Vagina (tissue), 2 donors: ENCODE measurements at regions not wholly inside any gene's neighbourhood (a gene's known extent, or its start where the extent isn't known, plus 50 kb on each side); places are given as distances from the start of the nearest gene placed in this dataset.

Experiments used
- DNase-seq, 2 donors: peaks; one replicate each; pipeline ENCODE4 v3.0.0-alpha.2; 2017; ENCODE audit errors: extremely low spot score in 2 of 2
- H3K27ac ChIP-seq: fragments of 200-600 bp; sonication (generic); one replicate; pipeline ENCODE4 v1.5.1; 2019
- H3K27me3 ChIP-seq: fragments of 200-600 bp; sonication (generic); one replicate; pipeline ENCODE4 v1.5.1; 2019
- H3K36me3 ChIP-seq, 2 donors: fragments of 200-600 bp; sonication (generic); one replicate each; pipeline ENCODE4 v1.5.1; 2017 to 2019
- H3K4me1 ChIP-seq: fragments of 200-600 bp; sonication (generic); one replicate; pipeline ENCODE4 v1.5.1; 2019
- H3K4me3 ChIP-seq, 2 donors: fragments of 200-600 bp; sonication (generic); 1 replicate in 1 of 2; 2 replicates in 1 of 2; pipeline ENCODE4 v1.5.1; 2016 to 2019
- H3K9me3 ChIP-seq: fragments of 200-600 bp; sonication (generic); one replicate; pipeline ENCODE4 v1.5.1; 2019
- POLR2A ChIP-seq, 2 donors: fragments of 450-650 bp; IDR thresholded peaks; one replicate each; pipeline ENCODE4 v1.6.1; 2017; ENCODE audit warnings: antibody characterized with exemption in 2 of 2, mild to moderate bottlenecking in 2 of 2, moderate library complexity in 2 of 2
- POLR2AphosphoS5 ChIP-seq, 2 donors: sonication (generic); formaldehyde crosslinking; IDR thresholded peaks; one replicate each; pipeline ENCODE4 v1.9.0; 2017; ENCODE audit warnings: antibody characterized with exemption in 2 of 2, mild to moderate bottlenecking in 2 of 2, low read depth in 1 of 2; ENCODE audit not compliant: insufficient read depth in 1 of 2
- intact Hi-C: fragments of 100-400 bp; cut with DNase I; formaldehyde crosslinking; loops from one replicate; pipeline ENCODE4 v1.15.1; 2023
- TF ChIP-seq, protein P1 (sequence below), 3 experiments: fragments of 450-650 bp in 2 of 3; fragments of 200-600 bp in 1 of 3; sonication (generic) in 1 of 3; IDR thresholded peaks; one replicate each; pipeline ENCODE4 v1.5.1; 2017 to 2019; ENCODE audit warnings: antibody characterized with exemption in 3 of 3, mild to moderate bottlenecking in 2 of 3, moderate library complexity in 2 of 3

DNA sequence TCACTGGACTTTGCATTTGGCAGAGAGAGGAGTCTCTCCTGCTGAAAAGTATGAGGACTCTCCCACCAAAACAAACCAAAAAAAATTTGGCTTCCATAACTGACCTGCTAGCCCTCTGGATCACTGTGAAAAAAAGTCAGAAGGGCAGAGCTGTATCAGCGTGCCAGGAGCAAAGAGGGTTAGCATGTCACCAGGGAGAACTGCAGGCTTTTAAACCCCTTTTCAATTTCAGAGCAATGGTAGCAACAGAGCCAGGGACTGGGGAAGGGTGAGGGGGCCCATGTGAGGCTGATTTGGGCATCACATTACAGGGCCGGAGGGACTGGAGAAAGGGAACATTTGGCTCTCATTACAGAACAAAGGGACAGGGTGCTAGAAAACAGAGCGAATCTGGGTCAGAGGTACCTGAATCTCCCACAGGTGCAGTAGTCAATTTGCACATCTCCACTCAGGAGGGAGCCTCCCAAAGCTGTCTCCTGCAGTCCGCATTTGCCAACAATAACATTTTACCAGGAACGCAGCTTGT, 185.7 kb upstream of the EYA4 start:
- Histone ChIP-seq H3K27ac (no peak overlapping the region), H3K27me3 (no peaks in the 10 kb centered on the region), H3K36me3 (no peaks in the 10 kb centered on the region), H3K9me3 (no peaks in the 10 kb centered on the region), H3K4me1 (no peaks in the 10 kb centered on the region), H3K4me3 (no peak overlapping the region)
- no peak for TF ChIP-seq POLR2AphosphoS5 (IDR thresholded peaks at IDR 0.05; ENCODE audit: insufficient read depth in 1 of 2, low read depth in 1 of 2)
- TF ChIP-seq, protein P1, sequence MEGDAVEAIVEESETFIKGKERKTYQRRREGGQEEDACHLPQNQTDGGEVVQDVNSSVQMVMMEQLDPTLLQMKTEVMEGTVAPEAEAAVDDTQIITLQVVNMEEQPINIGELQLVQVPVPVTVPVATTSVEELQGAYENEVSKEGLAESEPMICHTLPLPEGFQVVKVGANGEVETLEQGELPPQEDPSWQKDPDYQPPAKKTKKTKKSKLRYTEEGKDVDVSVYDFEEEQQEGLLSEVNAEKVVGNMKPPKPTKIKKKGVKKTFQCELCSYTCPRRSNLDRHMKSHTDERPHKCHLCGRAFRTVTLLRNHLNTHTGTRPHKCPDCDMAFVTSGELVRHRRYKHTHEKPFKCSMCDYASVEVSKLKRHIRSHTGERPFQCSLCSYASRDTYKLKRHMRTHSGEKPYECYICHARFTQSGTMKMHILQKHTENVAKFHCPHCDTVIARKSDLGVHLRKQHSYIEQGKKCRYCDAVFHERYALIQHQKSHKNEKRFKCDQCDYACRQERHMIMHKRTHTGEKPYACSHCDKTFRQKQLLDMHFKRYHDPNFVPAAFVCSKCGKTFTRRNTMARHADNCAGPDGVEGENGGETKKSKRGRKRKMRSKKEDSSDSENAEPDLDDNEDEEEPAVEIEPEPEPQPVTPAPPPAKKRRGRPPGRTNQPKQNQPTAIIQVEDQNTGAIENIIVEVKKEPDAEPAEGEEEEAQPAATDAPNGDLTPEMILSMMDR (IDR thresholded peaks at IDR 0.05), result no peak
- TF ChIP-seq POLR2A (IDR thresholded peaks at IDR 0.05), result no peak
- intact Hi-C loops, result no loop called here
- DNase-seq, result no peak

DNA sequence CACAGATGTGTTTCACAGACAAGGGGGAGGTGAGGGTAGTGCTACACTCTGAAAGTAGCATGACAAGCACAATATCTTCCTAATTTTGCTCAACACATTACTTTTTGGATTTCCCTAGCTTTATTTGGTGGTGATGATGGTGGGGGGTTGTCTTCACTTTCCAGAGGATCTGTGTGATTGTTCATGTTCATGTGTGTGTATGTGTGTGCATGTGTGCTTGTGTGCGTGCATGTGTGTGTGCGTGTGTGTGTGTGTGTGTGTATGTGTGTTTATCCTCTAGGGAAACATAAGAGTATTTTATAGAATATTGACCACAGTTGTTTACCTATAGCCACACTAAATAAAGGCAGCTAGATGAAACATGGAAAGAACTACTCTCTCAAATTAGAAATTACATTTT, 183.8 kb upstream of the EYA4 start:
- TF ChIP-seq, protein P1 (IDR thresholded peaks at IDR 0.05), result no peak
- TF ChIP-seq POLR2AphosphoS5 (IDR thresholded peaks at IDR 0.05; ENCODE audit: insufficient read depth in 1 of 2, low read depth in 1 of 2) (no peak), POLR2A (IDR thresholded peaks at IDR 0.05) (no peak)
- DNase-seq, result no peak
- no peak overlapping the region for H3K4me3 ChIP-seq
- no peak overlapping the region for H3K27ac ChIP-seq
- no peaks in the 10 kb centered on the region for H3K36me3 ChIP-seq
- no peaks in the 10 kb centered on the region for H3K9me3 ChIP-seq
- H3K4me1 ChIP-seq, result no peaks in the 10 kb centered on the region
- intact Hi-C loops, result no loop called here
- H3K27me3 ChIP-seq, result no peaks in the 10 kb centered on the region

GRCh38 chr6:133062077-133062476, 179.1 kb upstream of the EYA4 start:
- intact Hi-C loops, result no loop called here
- no peaks in the 10 kb centered on the region for H3K27me3 ChIP-seq
- TF ChIP-seq, protein P1 (IDR thresholded peaks at IDR 0.05), result no peak
- TF ChIP-seq POLR2AphosphoS5 (IDR thresholded peaks at IDR 0.05; ENCODE audit: insufficient read depth in 1 of 2, low read depth in 1 of 2), result peak in 1 of 2 donors; percentile 64
- no peak overlapping the region for H3K4me3 ChIP-seq
- no peaks in the 10 kb centered on the region for H3K4me1 ChIP-seq
- DNase-seq, result no peak
- no peaks in the 10 kb centered on the region for H3K36me3 ChIP-seq
- H3K9me3 ChIP-seq, result no peaks in the 10 kb centered on the region
- no peak overlapping the region for H3K27ac ChIP-seq

GRCh38 chr6:133062696-133063306, 178.4 kb upstream of the EYA4 start:
- H3K27ac ChIP-seq, result no peak overlapping the region
- no peaks in the 10 kb centered on the region for H3K4me1 ChIP-seq
- intact Hi-C loops, result no loop called here
- no peak overlapping the region for H3K4me3 ChIP-seq
- TF ChIP-seq, protein P1 (IDR thresholded peaks at IDR 0.05), result no peak
- TF ChIP-seq POLR2AphosphoS5 (IDR thresholded peaks at IDR 0.05; ENCODE audit: insufficient read depth in 1 of 2, low read depth in 1 of 2) (no peak), POLR2A (IDR thresholded peaks at IDR 0.05) (no peak)
- no peaks in the 10 kb centered on the region for H3K9me3 ChIP-seq
- H3K27me3 ChIP-seq, result no peaks in the 10 kb centered on the region
- H3K36me3 ChIP-seq, result no peaks in the 10 kb centered on the region
- DNase-seq, result no peak

DNA sequence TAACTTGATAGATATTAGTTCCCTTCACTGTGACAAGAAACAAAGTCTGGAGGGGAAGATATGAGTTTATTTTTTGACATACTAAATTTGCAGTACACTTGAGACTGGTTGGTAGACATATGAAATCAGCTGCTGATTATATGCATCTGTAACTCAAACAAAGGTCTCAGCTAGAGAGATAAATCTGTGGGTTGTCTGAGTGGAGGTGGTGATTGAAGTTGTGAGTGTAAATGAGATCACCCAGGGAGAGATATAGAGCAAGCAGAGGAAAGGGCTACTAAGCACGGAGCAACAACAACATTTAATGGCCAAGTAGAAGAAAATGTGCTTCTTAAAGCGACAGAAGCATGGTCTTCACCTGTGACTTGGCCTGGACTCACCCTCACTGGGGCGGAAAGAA, 173.2 kb upstream of the EYA4 start:
- TF ChIP-seq POLR2AphosphoS5 (IDR thresholded peaks at IDR 0.05; ENCODE audit: insufficient read depth in 1 of 2, low read depth in 1 of 2), result no peak
- no peak for TF ChIP-seq POLR2A (IDR thresholded peaks at IDR 0.05)
- TF ChIP-seq, protein P1 (IDR thresholded peaks at IDR 0.05), result no peak
- Histone ChIP-seq H3K4me3 (no peak overlapping the region), H3K9me3 (no peaks in the 10 kb centered on the region), H3K27ac (no peak overlapping the region), H3K27me3 (no peaks in the 10 kb centered on the region), H3K36me3 (no peaks in the 10 kb centered on the region), H3K4me1 (no peaks in the 10 kb centered on the region)
- DNase-seq, result no peak
- intact Hi-C loops, result no loop called here
